ENCODE measurements at regions not wholly inside any gene's neighbourhood (a gene's known extent, or its start where the extent isn't known, plus 50 kb on each side); places are given as distances from the start of the nearest gene placed in this dataset.

- Histone ChIP-seq H3K27me3 (no peaks in the 10 kb centered on the region), H3K27ac (no peak overlapping the region), H3K4me1 (no peaks in the 10 kb centered on the region), H3K36me3 (no peaks in the 10 kb centered on the region), H3K9me3 (no peaks in the 10 kb centered on the region), H3K4me3 (no peak overlapping the region)
- ATAC-seq (no peak), DNase-seq (no peak)
- TF ChIP-seq CTCF (IDR thresholded peaks at IDR 0.05) (no peak), POLR2A (IDR thresholded peaks at IDR 0.05) (no peak)
- WGBS, 4 donors = 55 to 83% (median 60%) methylated on average over 5 to 6 of the region's 6 CpGs
- intact Hi-C loops (cut with DNase I) = no loop called here
Observed at GRCh38 chr9:6113819-6114218, 98.4 kb upstream of the RANBP6 start.

GRCh38 chr9:6113312-6113711, 97.9 kb upstream of the RANBP6 start:
- H3K4me3 ChIP-seq = no peak overlapping the region
- no peak for ATAC-seq
- no peak for TF ChIP-seq CTCF (IDR thresholded peaks at IDR 0.05)
- no peak for TF ChIP-seq POLR2A (IDR thresholded peaks at IDR 0.05)
- no peak overlapping the region for H3K27ac ChIP-seq
- DNase-seq = no peak
- no peaks in the 10 kb centered on the region for H3K36me3 ChIP-seq
- intact Hi-C loops (cut with DNase I) = no loop called here
- H3K27me3 ChIP-seq = no peaks in the 10 kb centered on the region
- 76 to 89% (median 83%) methylated on average over 5 of the region's 5 CpGs for WGBS, 4 donors
- no peaks in the 10 kb centered on the region for H3K9me3 ChIP-seq
- H3K4me1 ChIP-seq = no peaks in the 10 kb centered on the region

GRCh38 chr9:6109986-6110385, 94.6 kb upstream of the RANBP6 start:
- Histone ChIP-seq H3K9me3 (no peaks in the 10 kb centered on the region), H3K4me3 (no peak overlapping the region), H3K27ac (no peak overlapping the region), H3K27me3 (no peaks in the 10 kb centered on the region), H3K36me3 (no peaks in the 10 kb centered on the region), H3K4me1 (peaks cover 0 to 16% (median 9%) of the 10 kb centered on the region in 12 donors)
- WGBS, 4 donors = 73 to 91% (median 84%) methylated on average over 2 of the region's 2 CpGs
- DNase-seq (no peak), ATAC-seq (no peak)
- TF ChIP-seq CTCF (IDR thresholded peaks at IDR 0.05) (no peak), POLR2A (IDR thresholded peaks at IDR 0.05) (no peak)
- intact Hi-C loops (cut with DNase I) = loop anchor here in 1 of 10 donors (10.0 kb wide), 2 partner anchors 45 to 55 kb away; no protein-coding TSS in a partner anchor

GRCh38 chr9:6109571-6109970, 94.1 kb upstream of the RANBP6 start:
- no peaks in the 10 kb centered on the region for H3K9me3 ChIP-seq
- no peak for DNase-seq
- H3K27me3 ChIP-seq = no peaks in the 10 kb centered on the region
- no peaks in the 10 kb centered on the region for H3K36me3 ChIP-seq
- no peak for TF ChIP-seq POLR2A (IDR thresholded peaks at IDR 0.05)
- no peak for TF ChIP-seq CTCF (IDR thresholded peaks at IDR 0.05)
- ATAC-seq = no peak
- H3K4me3 ChIP-seq = no peak overlapping the region
- intact Hi-C loops (cut with DNase I) = loop anchor here in 1 of 10 donors (10.0 kb wide), 2 partner anchors 45 to 55 kb away; no protein-coding TSS in a partner anchor
- no peak overlapping the region for H3K27ac ChIP-seq
- H3K4me1 ChIP-seq = peaks cover 0 to 16% (median 9%) of the 10 kb centered on the region in 12 donors

Data from heart left ventricle (tissue), 16 donors.